WTC11 (cell line): ENCODE measurements at regions not wholly inside any gene's neighbourhood (a gene's known extent, or its start where the extent isn't known, plus 50 kb on each side); places are given as distances from the start of the nearest gene placed in this dataset.

Source experiments
- CTCF ChIP-seq: fragments of 200-600 bp; IDR thresholded peaks from 2 replicates; pipeline ENCODE4 v1.8.0; 2022; ENCODE audit warnings: antibody characterized with exemption
- FOXK1 ChIP-seq: sonication (generic); formaldehyde crosslinking; IDR thresholded peaks from 2 replicates; pipeline ENCODE4 v1.8.0; 2022; ENCODE audit warnings: mild to moderate bottlenecking, moderate library complexity, missing genetic modification reagents
- JUN ChIP-seq: sonication (generic); formaldehyde crosslinking; IDR thresholded peaks from 2 replicates; pipeline ENCODE4 v1.8.0; 2023; ENCODE audit warnings: mild to moderate bottlenecking, missing genetic modification reagents
- MAX ChIP-seq: sonication (generic); formaldehyde crosslinking; IDR thresholded peaks from 2 replicates; pipeline ENCODE4 v1.8.0; 2022; ENCODE audit warnings: mild to moderate bottlenecking, missing genetic modification reagents
- MXD4 ChIP-seq: fragments of 250-450 bp; sonication (Bioruptor Pico); IDR thresholded peaks from 2 replicates; pipeline ENCODE4 v1.8.0; 2021; ENCODE audit warnings: mild to moderate bottlenecking, moderate library complexity, borderline replicate concordance
- RELA ChIP-seq: sonication (generic); formaldehyde crosslinking; IDR thresholded peaks from 2 replicates; pipeline ENCODE4 v1.8.1; 2022; ENCODE audit warnings: missing genetic modification reagents, mild to moderate bottlenecking, borderline replicate concordance
- ZNF281 ChIP-seq: sonication (generic); formaldehyde crosslinking; IDR thresholded peaks from 2 replicates; pipeline ENCODE4 v1.8.0; 2023; ENCODE audit warnings: mild to moderate bottlenecking, missing genetic modification reagents

- TF ChIP-seq JUN (CRISPR knock-in tag) (no peak), CTCF (no peak), FOXK1 (CRISPR knock-in tag) (no peak), MAX (CRISPR knock-in tag) (no peak), ZNF281 (CRISPR knock-in tag) (no peak), RELA (CRISPR knock-in tag) (no peak), MXD4 (CRISPR knock-in tag) (no peak)
These were observed 51.6 kb upstream of the PARP11 start for GRCh38 chr12:3924761-3925160.
